Osteocyte (in vitro differentiated cells): ENCODE measurements at regions not wholly inside any gene's neighbourhood (a gene's known extent, or its start where the extent isn't known, plus 50 kb on each side); places are given as distances from the start of the nearest gene placed in this dataset.

ENCODE experiments used
- DNase-seq: peaks from one replicate; pipeline ENCODE4 v3.0.0; 2021; ENCODE audit warnings: mixed read lengths; ENCODE audit not compliant: unreplicated experiment; ENCODE audit errors: extremely low spot score
- H3K27ac Mint-ChIP-seq: one replicate; pipeline ENCODE4 v1.8.0; 2021; ENCODE audit warnings: mild to moderate bottlenecking, mixed read lengths; ENCODE audit not compliant: unreplicated experiment
- H3K27me3 Mint-ChIP-seq: one replicate; pipeline ENCODE4 v1.8.0; 2021; ENCODE audit warnings: mixed read lengths; ENCODE audit not compliant: unreplicated experiment
- H3K36me3 Mint-ChIP-seq: one replicate; pipeline ENCODE4 v1.8.0; 2021; ENCODE audit warnings: mixed read lengths; ENCODE audit not compliant: unreplicated experiment
- H3K4me1 Mint-ChIP-seq: one replicate; pipeline ENCODE4 v1.8.0; 2021; ENCODE audit warnings: mixed read lengths; ENCODE audit not compliant: unreplicated experiment
- H3K4me3 Mint-ChIP-seq: one replicate; pipeline ENCODE4 v1.8.0; 2021; ENCODE audit warnings: mild to moderate bottlenecking, moderate library complexity, mixed read lengths; ENCODE audit not compliant: unreplicated experiment
- H3K9me3 Mint-ChIP-seq: one replicate; pipeline ENCODE4 v1.8.0; 2021; ENCODE audit warnings: mixed read lengths; ENCODE audit not compliant: unreplicated experiment
- TF ChIP-seq, protein P1 (sequence below): fragments of 200-600 bp; sonication (generic); IDR thresholded peaks from 2 replicates; pipeline ENCODE4 v1.5.0; 2021; ENCODE audit warnings: antibody characterized with exemption, mild to moderate bottlenecking, moderate library complexity

DNA sequence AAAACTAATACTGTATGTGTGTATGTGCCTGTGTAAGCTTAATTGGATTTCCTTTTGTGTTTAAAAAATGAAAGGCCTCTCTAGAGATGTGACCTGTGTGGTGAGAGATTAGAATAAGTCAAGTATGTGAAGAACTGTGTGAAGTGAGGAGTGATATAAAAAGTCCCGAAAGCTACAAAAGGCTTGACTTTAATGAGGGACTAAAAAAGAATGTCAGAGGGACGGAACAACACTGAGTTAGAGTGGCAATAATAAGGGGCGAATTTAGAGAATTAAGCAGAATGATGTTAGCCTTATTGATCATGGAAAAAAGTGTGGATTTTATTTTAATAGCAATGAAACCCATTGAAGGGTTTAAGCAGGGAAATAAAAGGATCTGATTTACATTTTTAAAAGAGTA, 1281.2 kb upstream of the ADGRB3 start:
- Mint-ChIP-seq H3K27me3 (no peaks in the 10 kb centered on the region), H3K4me1 (no peaks in the 10 kb centered on the region), H3K4me3 (no peak overlapping the region), H3K36me3 (no peaks in the 10 kb centered on the region), H3K9me3 (peaks cover 5% of the 10 kb centered on the region), H3K27ac (no peak overlapping the region)
- TF ChIP-seq, protein P1, sequence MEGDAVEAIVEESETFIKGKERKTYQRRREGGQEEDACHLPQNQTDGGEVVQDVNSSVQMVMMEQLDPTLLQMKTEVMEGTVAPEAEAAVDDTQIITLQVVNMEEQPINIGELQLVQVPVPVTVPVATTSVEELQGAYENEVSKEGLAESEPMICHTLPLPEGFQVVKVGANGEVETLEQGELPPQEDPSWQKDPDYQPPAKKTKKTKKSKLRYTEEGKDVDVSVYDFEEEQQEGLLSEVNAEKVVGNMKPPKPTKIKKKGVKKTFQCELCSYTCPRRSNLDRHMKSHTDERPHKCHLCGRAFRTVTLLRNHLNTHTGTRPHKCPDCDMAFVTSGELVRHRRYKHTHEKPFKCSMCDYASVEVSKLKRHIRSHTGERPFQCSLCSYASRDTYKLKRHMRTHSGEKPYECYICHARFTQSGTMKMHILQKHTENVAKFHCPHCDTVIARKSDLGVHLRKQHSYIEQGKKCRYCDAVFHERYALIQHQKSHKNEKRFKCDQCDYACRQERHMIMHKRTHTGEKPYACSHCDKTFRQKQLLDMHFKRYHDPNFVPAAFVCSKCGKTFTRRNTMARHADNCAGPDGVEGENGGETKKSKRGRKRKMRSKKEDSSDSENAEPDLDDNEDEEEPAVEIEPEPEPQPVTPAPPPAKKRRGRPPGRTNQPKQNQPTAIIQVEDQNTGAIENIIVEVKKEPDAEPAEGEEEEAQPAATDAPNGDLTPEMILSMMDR, result no peak
- no peak for DNase-seq

DNA sequence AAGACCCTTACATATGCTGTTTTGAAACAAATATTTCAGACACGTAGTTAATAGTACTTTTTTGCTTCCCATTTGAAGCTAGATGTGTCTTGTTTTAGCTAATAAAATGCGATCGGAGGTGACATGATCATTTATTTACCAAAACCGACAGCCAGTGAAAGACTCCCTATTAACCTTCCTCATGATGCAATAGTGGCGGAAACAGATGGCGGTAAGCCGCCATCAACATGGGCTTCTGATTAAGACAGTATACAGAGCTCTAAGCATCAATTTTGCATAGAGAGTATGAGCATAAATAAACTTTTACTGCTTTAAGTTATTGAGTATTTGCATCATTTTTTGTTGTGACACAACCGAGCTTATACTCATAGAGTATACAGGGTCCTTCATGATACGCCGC, 1282.4 kb upstream of the ADGRB3 start:
- Mint-ChIP-seq H3K9me3 (peaks cover 5% of the 10 kb centered on the region), H3K4me1 (no peaks in the 10 kb centered on the region), H3K27ac (no peak overlapping the region), H3K4me3 (no peak overlapping the region), H3K27me3 (no peaks in the 10 kb centered on the region), H3K36me3 (no peaks in the 10 kb centered on the region)
- TF ChIP-seq, protein P1, result no peak
- no peak for DNase-seq

- DNase-seq, result no peak
- TF ChIP-seq, protein P1, result no peak
- H3K4me1 Mint-ChIP-seq, result no peaks in the 10 kb centered on the region
- H3K4me3 Mint-ChIP-seq, result no peak overlapping the region
- no peaks in the 10 kb centered on the region for H3K36me3 Mint-ChIP-seq
- peaks cover 10% of the 10 kb centered on the region for H3K9me3 Mint-ChIP-seq
- no peak overlapping the region for H3K27ac Mint-ChIP-seq
- no peaks in the 10 kb centered on the region for H3K27me3 Mint-ChIP-seq
Measured at GRCh38 chr6:67350729-67351128, 1284.4 kb upstream of the ADGRB3 start.

GRCh38 chr6:67345946-67346345, 1289.1 kb upstream of the ADGRB3 start:
- H3K9me3 Mint-ChIP-seq, result peaks cover 5% of the 10 kb centered on the region
- no peak for DNase-seq
- TF ChIP-seq, protein P1, result no peak
- no peak overlapping the region for H3K4me3 Mint-ChIP-seq
- H3K27me3 Mint-ChIP-seq, result no peaks in the 10 kb centered on the region
- H3K27ac Mint-ChIP-seq, result no peak overlapping the region
- no peaks in the 10 kb centered on the region for H3K36me3 Mint-ChIP-seq
- peaks cover 2% of the 10 kb centered on the region for H3K4me1 Mint-ChIP-seq

GRCh38 chr6:67336014-67336413, 1299.1 kb upstream of the ADGRB3 start:
- DNase-seq, result no peak
- Mint-ChIP-seq H3K27ac (no peak overlapping the region), H3K9me3 (peaks cover 22% of the 10 kb centered on the region), H3K27me3 (no peaks in the 10 kb centered on the region), H3K4me3 (no peak overlapping the region), H3K4me1 (peaks cover 7% of the 10 kb centered on the region), H3K36me3 (no peaks in the 10 kb centered on the region)
- TF ChIP-seq, protein P1, result no peak
